Cardiac fibroblast (primary cell): ENCODE measurements at regions not wholly inside any gene's neighbourhood (a gene's known extent, or its start where the extent isn't known, plus 50 kb on each side); places are given as distances from the start of the nearest gene placed in this dataset.

Experiments
- DNase-seq, 2 donors: peaks; one replicate each; pipeline versions ENCODE4 v3.0.0 to v3.0.0-alpha.2; 2010; ENCODE audit warnings: low read depth in 2 of 2
- H3K4me3 ChIP-seq, 2 donors: replicated peaks in 1 of 2; 1 replicate in 1 of 2; 2 replicates in 1 of 2; pipeline ENCODE4 v1.5.1; 2011; ENCODE audit warnings: low read depth in 2 of 2, low read length in 2 of 2, mild to moderate bottlenecking in 2 of 2, moderate library complexity in 1 of 2
- TF ChIP-seq, protein P1 (sequence below): IDR thresholded peaks from one replicate; pipeline ENCODE4 v1.5.1; 2011; ENCODE audit warnings: low read depth, mild to moderate bottlenecking, low read length, inconsistent platforms

GRCh38 chr1:190759807-190760206 is 282.1 kb upstream of the BRINP3 start:
- no peak for DNase-seq
- TF ChIP-seq, protein P1, sequence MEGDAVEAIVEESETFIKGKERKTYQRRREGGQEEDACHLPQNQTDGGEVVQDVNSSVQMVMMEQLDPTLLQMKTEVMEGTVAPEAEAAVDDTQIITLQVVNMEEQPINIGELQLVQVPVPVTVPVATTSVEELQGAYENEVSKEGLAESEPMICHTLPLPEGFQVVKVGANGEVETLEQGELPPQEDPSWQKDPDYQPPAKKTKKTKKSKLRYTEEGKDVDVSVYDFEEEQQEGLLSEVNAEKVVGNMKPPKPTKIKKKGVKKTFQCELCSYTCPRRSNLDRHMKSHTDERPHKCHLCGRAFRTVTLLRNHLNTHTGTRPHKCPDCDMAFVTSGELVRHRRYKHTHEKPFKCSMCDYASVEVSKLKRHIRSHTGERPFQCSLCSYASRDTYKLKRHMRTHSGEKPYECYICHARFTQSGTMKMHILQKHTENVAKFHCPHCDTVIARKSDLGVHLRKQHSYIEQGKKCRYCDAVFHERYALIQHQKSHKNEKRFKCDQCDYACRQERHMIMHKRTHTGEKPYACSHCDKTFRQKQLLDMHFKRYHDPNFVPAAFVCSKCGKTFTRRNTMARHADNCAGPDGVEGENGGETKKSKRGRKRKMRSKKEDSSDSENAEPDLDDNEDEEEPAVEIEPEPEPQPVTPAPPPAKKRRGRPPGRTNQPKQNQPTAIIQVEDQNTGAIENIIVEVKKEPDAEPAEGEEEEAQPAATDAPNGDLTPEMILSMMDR: no peak
- H3K4me3 ChIP-seq: no peak overlapping the region

DNA sequence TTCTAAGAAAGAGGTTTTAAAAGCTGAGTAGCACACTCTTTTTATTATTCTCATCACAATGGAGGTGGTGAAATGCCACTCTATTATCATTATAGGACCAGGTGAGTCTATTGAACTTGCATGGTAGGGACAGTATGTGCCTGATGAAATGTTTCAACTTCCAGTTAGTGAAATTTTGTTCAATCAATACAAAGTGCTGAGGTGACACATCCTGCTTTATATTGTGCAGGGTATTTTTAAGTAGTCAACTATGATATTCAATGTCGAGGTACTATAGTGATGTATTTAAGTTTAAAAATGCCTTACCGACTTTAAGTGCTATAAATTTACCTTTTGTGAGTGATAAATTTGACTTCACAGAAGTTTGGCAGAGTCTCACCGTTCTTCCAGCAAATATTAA is 284.7 kb upstream of the BRINP3 start:
- no peak overlapping the region for H3K4me3 ChIP-seq
- no peak for DNase-seq
- TF ChIP-seq, protein P1: no peak

DNA sequence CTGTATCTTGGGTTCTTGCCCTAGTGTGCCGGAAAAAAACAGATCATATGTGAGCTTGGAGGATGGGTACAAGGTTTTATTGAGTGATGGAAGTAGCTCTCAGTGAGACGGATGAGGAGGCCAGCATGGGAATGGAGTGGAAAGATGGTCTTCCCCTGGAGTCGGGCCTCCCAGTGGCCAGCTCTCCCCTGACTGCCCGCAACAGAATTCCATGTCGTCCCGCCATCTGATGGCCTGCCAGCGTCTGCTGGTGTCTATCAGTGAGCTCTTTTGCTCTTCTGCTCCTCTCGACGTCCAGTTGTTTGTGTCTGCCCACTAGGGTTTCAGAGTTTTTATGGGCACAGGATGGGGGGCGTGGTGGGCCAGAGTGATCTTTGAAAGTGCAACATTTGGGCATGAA is 315.2 kb upstream of the BRINP3 start:
- no peak overlapping the region for H3K4me3 ChIP-seq
- TF ChIP-seq, protein P1: no peak
- DNase-seq: no peak

- no peak overlapping the region for H3K4me3 ChIP-seq
- DNase-seq: no peak
- TF ChIP-seq, protein P1: no peak
Observed at GRCh38 chr1:190807629-190808028, 330.0 kb upstream of the BRINP3 start.

DNA sequence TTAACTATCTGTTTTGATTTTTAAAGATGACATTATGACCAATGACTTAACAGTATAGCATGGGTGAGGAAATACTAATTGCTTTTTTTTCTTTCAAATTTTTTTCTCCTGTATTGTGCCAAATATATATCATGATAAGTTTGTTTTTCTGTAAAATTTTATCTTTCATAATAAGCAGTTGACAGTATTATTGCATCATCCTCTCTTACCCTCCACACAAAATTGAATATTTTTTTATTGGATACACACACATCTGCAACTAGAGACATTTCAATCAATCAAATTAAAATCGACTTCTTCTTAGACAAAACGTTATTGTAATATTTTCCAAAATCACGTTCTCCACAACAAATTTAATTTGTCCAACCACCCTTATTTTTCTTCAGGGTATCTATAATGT is 330.4 kb upstream of the BRINP3 start:
- DNase-seq: no peak
- H3K4me3 ChIP-seq: no peak overlapping the region
- TF ChIP-seq, protein P1: no peak

- TF ChIP-seq, protein P1: no peak
- H3K4me3 ChIP-seq: no peak overlapping the region
- DNase-seq: no peak
Observed at GRCh38 chr1:190809312-190809711, 331.6 kb upstream of the BRINP3 start.

- no peak for DNase-seq
- TF ChIP-seq, protein P1: no peak
- no peak overlapping the region for H3K4me3 ChIP-seq
Observed at GRCh38 chr1:190812996-190813395, 335.3 kb upstream of the BRINP3 start.
